SIG-M5 (cell line): ENCODE measurements at regions not wholly inside any gene's neighbourhood (a gene's known extent, or its start where the extent isn't known, plus 50 kb on each side); places are given as distances from the start of the nearest gene placed in this dataset.

Experiments
- DNase-seq: peaks from one replicate; lab custom pipeline; 2025; lab: John Stamatoyannopoulos, UW

DNA sequence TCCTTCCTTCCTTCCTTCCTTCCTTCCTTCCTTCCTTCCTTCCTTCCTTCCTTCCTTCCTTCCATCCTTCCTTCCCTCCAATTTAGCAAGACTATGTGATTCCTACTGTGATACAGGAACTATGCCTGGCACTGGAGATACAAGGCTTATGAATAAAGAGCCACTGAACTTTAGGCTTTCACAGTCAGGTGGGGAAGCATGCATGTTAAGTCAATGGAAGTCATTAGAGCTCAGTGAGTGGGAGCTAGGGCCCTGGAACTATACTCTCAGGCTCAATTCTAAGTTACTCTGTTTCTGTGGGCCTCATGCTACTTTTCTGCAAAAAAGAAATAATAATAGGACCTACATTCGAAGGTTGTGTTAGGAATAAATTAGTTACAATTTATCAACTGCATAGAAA, 527.6 kb upstream of the ZEB2 start:
- DNase-seq: no peak

DNA sequence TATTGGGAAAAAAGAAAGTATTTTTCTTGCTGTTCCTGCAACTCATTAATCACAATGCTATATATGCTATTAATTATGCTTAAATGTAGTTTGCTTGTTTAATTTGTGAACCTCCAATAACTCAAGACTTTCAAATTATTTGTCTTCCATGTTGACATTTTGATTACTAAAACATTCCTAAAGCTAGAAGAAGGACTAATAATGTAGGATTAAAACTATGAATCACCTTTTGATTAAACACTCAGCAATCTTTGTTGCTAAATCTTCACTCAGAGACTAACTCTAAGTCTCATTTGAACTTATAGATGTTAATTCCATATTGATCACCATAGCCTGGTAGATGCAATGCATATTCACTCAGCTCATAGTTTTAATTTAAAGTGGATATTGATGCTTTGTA, 524.6 kb upstream of the ZEB2 start:
- no peak for DNase-seq

GRCh38 chr2:145043399-145043834, 523.5 kb upstream of the ZEB2 start:
- no peak for DNase-seq

DNA sequence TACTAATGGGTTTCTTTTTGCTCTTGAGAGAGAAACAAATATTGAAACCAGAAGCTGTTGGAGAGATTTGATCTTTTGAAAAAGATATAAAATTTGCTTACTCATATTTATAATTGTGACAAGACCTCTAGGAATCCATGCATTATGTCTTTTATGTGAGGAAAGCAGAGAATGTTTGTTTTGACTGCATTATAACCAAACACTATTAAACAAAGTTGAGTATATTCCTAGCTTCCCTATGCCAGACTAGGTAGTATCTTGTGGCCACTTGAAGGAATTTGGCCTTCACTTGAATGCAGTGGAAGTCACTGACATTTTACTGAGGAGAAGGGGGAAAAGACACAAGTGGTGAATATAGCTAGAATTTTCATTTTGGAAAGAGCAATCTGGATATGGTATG, 521.8 kb upstream of the ZEB2 start:
- no peak for DNase-seq

GRCh38 chr2:145040433-145040832, 520.5 kb upstream of the ZEB2 start:
- DNase-seq: no peak

DNA sequence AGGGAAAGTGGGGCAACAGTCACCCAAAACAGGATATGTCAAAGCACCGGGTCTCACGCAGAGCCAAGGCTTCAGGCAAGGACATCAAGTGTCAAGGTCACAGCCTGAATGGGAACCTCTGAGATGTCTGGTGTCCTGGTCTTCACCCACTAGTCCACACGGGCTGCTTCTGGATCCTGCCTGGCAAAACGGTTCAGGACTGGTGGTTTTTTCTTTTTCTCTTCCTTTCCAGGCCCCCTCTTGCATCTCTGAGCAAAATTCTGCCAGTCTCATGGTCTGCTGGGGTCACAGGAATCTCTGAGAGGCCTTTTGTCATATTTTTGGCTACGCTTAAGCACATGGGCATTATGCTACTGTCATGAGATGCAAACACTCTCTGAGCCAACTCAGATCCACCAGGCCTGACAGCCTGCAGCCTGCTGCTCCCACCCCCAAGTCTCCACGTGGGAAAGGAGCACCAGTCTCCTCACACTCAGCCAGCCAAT, 518.2 kb upstream of the ZEB2 start:
- no peak for DNase-seq

GRCh38 chr2:145036421-145037011, 516.6 kb upstream of the ZEB2 start:
- no peak for DNase-seq

DNA sequence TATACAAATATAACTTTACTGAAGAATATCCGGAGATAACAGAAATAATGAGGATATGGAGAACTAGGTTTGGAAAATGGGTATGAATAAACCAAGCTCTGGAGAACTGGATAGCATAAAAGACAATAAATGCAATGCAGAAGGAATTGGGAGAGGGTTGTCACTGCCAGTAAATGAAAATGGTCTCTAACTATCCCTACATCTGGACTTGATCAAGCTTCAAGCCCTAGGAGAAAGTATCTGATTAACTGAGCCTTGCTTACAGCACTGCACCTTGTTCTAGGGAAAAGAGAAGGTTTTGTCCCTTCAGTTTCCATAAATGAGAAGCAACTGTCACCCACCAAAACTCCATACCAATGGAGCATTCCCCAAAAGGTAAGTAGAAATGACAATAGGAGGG, 514.6 kb upstream of the ZEB2 start:
- DNase-seq: no peak

DNA sequence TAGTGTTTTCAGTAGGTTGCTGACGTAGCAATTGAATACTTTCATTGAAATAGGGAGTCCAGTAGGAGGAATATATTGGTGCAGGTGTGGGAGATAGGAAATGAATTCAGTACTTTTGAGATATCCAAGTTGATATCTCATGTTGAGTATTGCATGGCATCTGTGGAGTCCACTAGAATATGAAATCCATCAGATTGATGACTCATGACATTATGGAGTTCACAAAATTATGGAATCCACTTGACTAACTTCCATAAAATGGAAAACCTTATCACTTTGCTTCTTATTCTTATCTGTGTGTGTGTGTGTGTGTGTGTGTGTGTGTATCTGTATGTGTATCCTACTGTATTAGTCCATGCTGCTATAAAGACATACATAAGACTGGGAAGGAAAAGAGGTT, 513.5 kb upstream of the ZEB2 start:
- DNase-seq: no peak

- no peak for DNase-seq
These were observed 512.9 kb upstream of the ZEB2 start for GRCh38 chr2:145032791-145033190.

DNA sequence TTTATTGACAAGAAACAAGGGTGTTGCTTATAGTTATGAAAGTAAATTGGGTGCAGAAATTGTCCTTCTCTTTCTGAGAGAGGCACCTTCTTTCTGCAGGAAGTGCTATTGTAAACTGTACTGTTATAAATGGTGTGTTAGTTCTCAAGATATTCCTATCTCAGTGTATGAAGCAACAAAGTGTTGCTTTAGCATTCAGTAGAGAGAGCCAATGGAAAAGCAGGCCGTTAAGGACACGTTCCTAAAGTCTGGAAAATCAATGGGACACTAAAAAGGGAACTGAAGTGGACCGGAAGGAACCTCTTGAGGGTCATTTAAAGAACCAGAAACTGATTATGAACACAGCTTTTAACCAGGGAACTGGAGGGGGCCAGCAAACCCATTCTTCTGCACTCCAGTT, 510.0 kb upstream of the ZEB2 start:
- DNase-seq: no peak

- DNase-seq: no peak
These were observed 509.2 kb upstream of the ZEB2 start for GRCh38 chr2:145029081-145029480.

DNA sequence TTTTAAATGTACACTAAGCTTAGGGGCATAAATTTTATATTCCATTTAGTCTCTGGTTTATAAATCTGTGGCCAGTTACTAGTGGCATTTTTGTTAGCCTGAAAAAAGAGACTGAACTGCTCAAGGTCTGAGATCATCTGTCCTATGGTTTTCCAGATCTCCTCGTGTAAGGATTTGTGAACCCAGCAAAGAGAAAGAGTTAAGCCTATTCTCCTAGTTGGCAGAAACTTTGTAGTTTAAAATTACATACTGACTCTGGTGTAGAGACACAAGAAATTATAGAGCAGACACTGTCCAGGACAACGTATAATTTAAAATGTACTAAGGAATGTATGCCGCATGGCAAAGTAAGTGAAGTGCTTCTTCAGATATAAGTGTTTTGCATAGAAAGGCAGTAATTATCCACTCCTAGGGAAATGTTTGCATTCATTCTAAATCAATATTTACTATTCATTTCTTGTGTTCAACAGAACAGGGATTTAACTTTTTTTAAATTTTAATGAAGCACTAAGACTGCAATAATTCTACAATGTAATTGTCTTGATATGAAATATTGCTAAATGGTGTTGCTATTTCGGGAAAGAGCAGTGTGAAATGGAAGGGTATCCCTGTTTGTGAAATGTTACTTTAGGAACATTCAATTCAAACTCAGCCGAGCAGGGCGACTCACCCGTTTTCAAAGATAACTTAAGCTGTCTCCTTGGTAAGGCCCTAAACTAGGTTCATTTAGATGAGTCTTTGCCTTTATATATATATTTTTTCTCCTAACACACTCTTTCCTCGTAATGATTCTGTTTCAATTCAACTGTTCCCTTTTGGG, 508.4 kb upstream of the ZEB2 start:
- no peak for DNase-seq

DNA sequence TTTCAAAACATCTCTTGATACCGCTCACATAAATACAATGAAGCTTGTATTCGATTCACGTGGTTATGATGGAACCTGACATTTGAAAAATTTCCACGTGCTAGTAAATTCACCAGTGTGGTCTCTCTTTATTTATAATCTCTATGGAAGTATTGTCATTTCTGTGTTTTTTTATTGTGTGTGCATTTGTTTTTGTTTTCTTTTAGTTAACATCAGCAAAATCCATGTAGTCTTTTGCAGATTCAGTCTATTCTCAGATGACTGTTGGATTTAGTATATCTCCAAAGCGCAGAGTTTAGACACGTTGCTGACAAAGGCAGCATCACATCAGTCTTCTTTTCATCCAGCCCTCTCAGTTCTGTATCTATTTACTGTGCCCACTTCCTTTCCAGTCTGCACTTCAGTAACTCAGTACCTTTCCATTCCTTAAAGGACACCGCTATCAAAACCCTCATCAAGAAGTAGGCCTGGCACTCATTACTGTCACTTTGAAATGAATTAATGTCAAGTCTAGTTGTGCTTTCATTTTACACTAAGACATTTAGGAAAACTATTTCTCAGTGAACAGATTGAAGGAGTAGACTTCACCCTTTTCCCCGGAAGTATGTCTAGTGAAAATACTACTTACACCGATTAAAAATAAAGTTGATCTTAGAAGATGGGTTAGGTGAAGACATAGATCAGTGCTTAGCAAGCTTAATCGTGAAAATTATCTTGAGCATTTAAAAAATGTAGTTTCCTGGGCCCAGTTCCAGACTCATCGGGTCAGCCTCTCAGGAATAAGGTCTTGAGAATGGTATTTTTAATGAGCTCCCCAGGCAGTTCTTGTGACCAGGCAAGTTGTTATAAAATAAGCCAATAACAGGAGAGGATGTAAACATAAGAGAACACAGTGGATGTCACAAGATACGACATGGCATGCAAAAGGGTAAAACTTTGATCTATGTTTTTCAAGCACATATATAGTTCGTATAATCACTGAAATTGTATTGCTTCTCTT, 506.8 kb upstream of the ZEB2 start:
- DNase-seq: no peak

- DNase-seq: no peak
These were observed 505.5 kb upstream of the ZEB2 start for GRCh38 chr2:145025382-145025781.

DNA sequence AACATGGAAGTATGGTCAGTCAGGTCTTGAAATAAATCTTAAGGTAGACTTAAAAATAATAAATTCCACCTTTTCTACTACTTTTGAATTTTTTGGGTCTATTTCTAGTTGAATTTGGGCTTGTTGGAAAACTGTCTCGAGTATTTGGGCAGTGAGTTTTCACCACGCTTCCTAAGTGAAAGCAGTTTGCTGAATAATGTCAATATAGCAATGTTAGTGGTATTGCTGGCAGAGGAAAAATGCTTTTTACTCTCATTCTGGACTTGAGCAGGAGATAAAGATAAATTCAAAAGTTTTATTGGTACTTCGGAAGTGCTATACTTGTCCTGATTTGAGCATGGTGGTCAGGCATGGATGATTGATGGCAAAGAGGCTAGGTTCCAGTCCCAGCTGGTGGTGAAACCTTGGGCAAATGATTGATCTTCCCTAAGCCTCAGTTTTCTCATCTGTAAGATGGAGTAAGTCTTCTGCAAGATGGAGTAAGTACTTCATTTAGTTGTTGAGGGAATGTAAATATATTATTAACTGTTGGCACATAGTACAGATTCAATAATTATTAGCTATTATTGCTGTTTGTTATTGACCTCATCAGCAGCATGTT, 503.5 kb upstream of the ZEB2 start:
- no peak for DNase-seq

- DNase-seq: no peak
These were observed 502.9 kb upstream of the ZEB2 start for GRCh38 chr2:145022666-145023333.

GRCh38 chr2:145021962-145022665, 502.2 kb upstream of the ZEB2 start:
- DNase-seq: no peak

DNA sequence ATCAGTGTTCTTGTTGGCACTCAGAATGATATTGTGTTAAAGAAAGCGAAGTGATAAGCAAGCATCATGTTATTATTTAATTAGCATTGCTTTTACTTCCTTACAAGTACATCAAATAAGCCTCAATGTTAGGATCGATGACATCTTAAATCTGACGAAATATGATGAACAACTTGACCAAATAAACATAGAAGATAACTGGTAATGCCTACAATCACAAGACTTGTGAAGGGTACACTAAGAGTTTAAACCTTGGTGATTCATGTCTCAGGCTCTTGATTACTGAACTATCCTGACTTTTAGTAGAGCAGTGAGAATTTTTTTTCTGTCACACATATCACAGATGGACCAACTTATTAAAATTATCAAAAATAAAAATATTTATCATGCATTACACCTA, 500.8 kb upstream of the ZEB2 start:
- no peak for DNase-seq

DNA sequence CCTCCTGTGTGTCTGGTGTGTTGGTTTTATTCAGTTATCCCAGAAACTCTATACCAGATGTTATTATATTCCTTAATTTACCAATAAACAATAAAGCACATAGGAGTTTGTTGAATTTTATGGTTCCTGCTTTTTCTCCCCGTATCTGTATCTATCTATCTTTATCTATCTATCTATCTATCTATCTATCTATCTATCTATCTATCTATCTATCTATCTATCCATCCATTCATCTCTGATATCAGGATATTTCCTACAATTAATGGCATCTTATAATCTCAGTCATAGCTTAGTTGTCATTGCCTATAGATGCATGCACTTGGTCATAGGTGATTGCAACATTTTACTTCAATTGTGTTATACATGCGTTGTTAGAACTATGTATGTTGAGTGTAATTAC, 500.2 kb upstream of the ZEB2 start:
- DNase-seq: no peak

GRCh38 chr2:145018502-145018901, 498.6 kb upstream of the ZEB2 start:
- no peak for DNase-seq
